ENCODE measurements at regions not wholly inside any gene's neighbourhood (a gene's known extent, or its start where the extent isn't known, plus 50 kb on each side); places are given as distances from the start of the nearest gene placed in this dataset.

- no peak for TF ChIP-seq ETS1 (CRISPR knock-in tag; IDR thresholded peaks at IDR 0.05)
- no peak for TF ChIP-seq KDM1A (CRISPR knock-in tag; IDR thresholded peaks at IDR 0.05)
- TF ChIP-seq TCF12 (IDR thresholded peaks at IDR 0.05): no peak
- TF ChIP-seq TCF12 (CRISPR knock-in tag; IDR thresholded peaks at IDR 0.05): no peak
- TF ChIP-seq, protein P1, sequence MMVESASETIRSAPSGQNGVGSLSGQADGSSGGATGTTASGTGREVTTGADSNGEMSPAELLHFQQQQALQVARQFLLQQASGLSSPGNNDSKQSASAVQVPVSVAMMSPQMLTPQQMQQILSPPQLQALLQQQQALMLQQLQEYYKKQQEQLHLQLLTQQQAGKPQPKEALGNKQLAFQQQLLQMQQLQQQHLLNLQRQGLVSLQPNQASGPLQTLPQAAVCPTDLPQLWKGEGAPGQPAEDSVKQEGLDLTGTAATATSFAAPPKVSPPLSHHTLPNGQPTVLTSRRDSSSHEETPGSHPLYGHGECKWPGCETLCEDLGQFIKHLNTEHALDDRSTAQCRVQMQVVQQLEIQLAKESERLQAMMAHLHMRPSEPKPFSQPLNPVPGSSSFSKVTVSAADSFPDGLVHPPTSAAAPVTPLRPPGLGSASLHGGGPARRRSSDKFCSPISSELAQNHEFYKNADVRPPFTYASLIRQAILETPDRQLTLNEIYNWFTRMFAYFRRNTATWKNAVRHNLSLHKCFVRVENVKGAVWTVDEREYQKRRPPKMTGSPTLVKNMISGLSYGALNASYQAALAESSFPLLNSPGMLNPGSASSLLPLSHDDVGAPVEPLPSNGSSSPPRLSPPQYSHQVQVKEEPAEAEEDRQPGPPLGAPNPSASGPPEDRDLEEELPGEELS (CRISPR knock-in tag; IDR thresholded peaks at IDR 0.05): no peak
- TF ChIP-seq ADNP (CRISPR knock-in tag; IDR thresholded peaks at IDR 0.05): no peak
- no peak for TF ChIP-seq ZBTB2 (CRISPR knock-in tag; IDR thresholded peaks at IDR 0.05; ENCODE audit: low read depth)
- no peak for TF ChIP-seq ZBTB21 (CRISPR knock-in tag; IDR thresholded peaks at IDR 0.05)
- no peak for TF ChIP-seq RAD21 (CRISPR knock-in tag; IDR thresholded peaks at IDR 0.05)
- no peak for TF ChIP-seq FOXK1 (CRISPR knock-in tag; IDR thresholded peaks at IDR 0.05; ENCODE audit: borderline replicate concordance, low read depth)
- no peak for TF ChIP-seq ZNF619 (CRISPR knock-in tag; IDR thresholded peaks at IDR 0.05)
- TF ChIP-seq ZNF24 (IDR thresholded peaks at IDR 0.05): no peak
Measured at GRCh38 chr22:22706253-22706915, 62.0 kb downstream of the GGTLC2 start.

Data from HepG2 (cell line).